HG03575 (cell line): ENCODE measurements at regions not wholly inside any gene's neighbourhood (a gene's known extent, or its start where the extent isn't known, plus 50 kb on each side); places are given as distances from the start of the nearest gene placed in this dataset.
"Not testable (repeated sequence)": the region's sequence is repeated elsewhere in the genome, so short reads cannot be mapped to it uniquely, and the experiment has no call there.

Source experiments
- ATAC-seq: cut with Tn5 transposase; IDR thresholded peaks from one replicate; pipeline ENCODE4 v1.9.1; 2021; ENCODE audit not compliant: unreplicated experiment, insufficient number of reproducible peaks, low FRiP score; ENCODE audit errors: extremely low read depth

GRCh38 chr2:6140509-6140908 is 448.3 kb downstream of the SOX11 start:
- no peak for ATAC-seq

GRCh38 chr2:6143812-6144211 is 451.6 kb downstream of the SOX11 start:
- ATAC-seq, result no peak

- not testable (repeated sequence) for ATAC-seq
Measured at GRCh38 chr2:6147215-6147614, 455.0 kb downstream of the SOX11 start.

- ATAC-seq, result no peak
Measured at GRCh38 chr2:6148882-6149281, 456.7 kb downstream of the SOX11 start.

GRCh38 chr2:6159606-6160005 is 467.4 kb downstream of the SOX11 start:
- no peak for ATAC-seq

GRCh38 chr2:6163932-6164331 is 471.7 kb downstream of the SOX11 start:
- ATAC-seq, result no peak

GRCh38 chr2:6164986-6165747 is 473.0 kb downstream of the SOX11 start:
- ATAC-seq, result no peak

- ATAC-seq, result no peak
Measured at GRCh38 chr2:6167592-6168138, 475.5 kb downstream of the SOX11 start.

GRCh38 chr2:6168485-6168884 is 476.3 kb downstream of the SOX11 start:
- no peak for ATAC-seq

GRCh38 chr2:6171294-6171693 is 479.1 kb downstream of the SOX11 start:
- no peak for ATAC-seq

GRCh38 chr2:6177811-6178210 is 485.6 kb downstream of the SOX11 start:
- no peak for ATAC-seq

GRCh38 chr2:6181525-6181924 is 489.3 kb downstream of the SOX11 start:
- ATAC-seq, result no peak

GRCh38 chr2:6181926-6182325 is 489.7 kb downstream of the SOX11 start:
- ATAC-seq, result no peak

GRCh38 chr2:6183226-6183625 is 491.0 kb downstream of the SOX11 start:
- ATAC-seq, result no peak

- no peak for ATAC-seq
Measured at GRCh38 chr2:6184532-6185292, 492.5 kb downstream of the SOX11 start.

GRCh38 chr2:6186332-6187151 is 494.4 kb downstream of the SOX11 start:
- no peak for ATAC-seq

GRCh38 chr2:6196449-6196848 is 504.3 kb downstream of the SOX11 start:
- no peak for ATAC-seq

- ATAC-seq, result not testable (repeated sequence)
Measured at GRCh38 chr2:6198370-6198919, 506.3 kb downstream of the SOX11 start.

GRCh38 chr2:6202756-6203155 is 510.6 kb downstream of the SOX11 start:
- no peak for ATAC-seq
